Astrocyte of the cerebellum (primary cell): ENCODE measurements at regions not wholly inside any gene's neighbourhood (a gene's known extent, or its start where the extent isn't known, plus 50 kb on each side); places are given as distances from the start of the nearest gene placed in this dataset.

ENCODE experiments used
- DNase-seq: peaks from one replicate; pipeline ENCODE4 v3.0.0-alpha.2; 2011; ENCODE audit warnings: low read depth
- H3K4me3 ChIP-seq: 2 replicates; pipeline ENCODE4 v1.5.1; 2011; ENCODE audit warnings: mild to moderate bottlenecking, low read depth, low read length, moderate library complexity
- CTCF ChIP-seq: IDR thresholded peaks from 2 replicates; pipeline ENCODE4 v1.5.1; 2012; ENCODE audit warnings: low read length, low read depth, moderate library complexity, mild to moderate bottlenecking; ENCODE audit errors: missing control alignments
- in situ Hi-C: cut with HindIII; loops from 2 replicates; pipeline ENCODE4 v1.10.0; 2017; ENCODE audit warnings: low sequenced_read_pairs

GRCh38 chr5:1938310-1939000, 55.7 kb upstream of the IRX4 start:
- H3K4me3 ChIP-seq = no peak overlapping the region
- DNase-seq = no peak
- in situ Hi-C loops = no loop called here
- no peak for TF ChIP-seq CTCF

GRCh38 chr5:1937590-1937989, 54.9 kb upstream of the IRX4 start:
- TF ChIP-seq CTCF = no peak
- in situ Hi-C loops = no loop called here
- no peak for DNase-seq
- H3K4me3 ChIP-seq = no peak overlapping the region

- DNase-seq = no peak
- in situ Hi-C loops = no loop called here
- H3K4me3 ChIP-seq = no peak overlapping the region
Measured at GRCh38 chr5:1936901-1937300, 54.2 kb upstream of the IRX4 start.

GRCh38 chr5:1936413-1936812, 53.7 kb upstream of the IRX4 start:
- no peak for TF ChIP-seq CTCF
- no peak overlapping the region for H3K4me3 ChIP-seq
- no peak for DNase-seq
- in situ Hi-C loops = no loop called here

More at GRCh38 chr5:1936901-1937300, 54.2 kb upstream of the IRX4 start:
- no peak for TF ChIP-seq CTCF

GRCh38 chr5:1934801-1935429, 52.2 kb upstream of the IRX4 start:
- TF ChIP-seq CTCF = no peak
- no peak overlapping the region for H3K4me3 ChIP-seq
- DNase-seq = no peak
- in situ Hi-C loops = no loop called here

GRCh38 chr5:1934056-1934394, 51.3 kb upstream of the IRX4 start:
- in situ Hi-C loops = no loop called here
- no peak for DNase-seq
- no peak overlapping the region for H3K4me3 ChIP-seq
- TF ChIP-seq CTCF = no peak
